ENCODE measurements at regions not wholly inside any gene's neighbourhood (a gene's known extent, or its start where the extent isn't known, plus 50 kb on each side); places are given as distances from the start of the nearest gene placed in this dataset.

DNA sequence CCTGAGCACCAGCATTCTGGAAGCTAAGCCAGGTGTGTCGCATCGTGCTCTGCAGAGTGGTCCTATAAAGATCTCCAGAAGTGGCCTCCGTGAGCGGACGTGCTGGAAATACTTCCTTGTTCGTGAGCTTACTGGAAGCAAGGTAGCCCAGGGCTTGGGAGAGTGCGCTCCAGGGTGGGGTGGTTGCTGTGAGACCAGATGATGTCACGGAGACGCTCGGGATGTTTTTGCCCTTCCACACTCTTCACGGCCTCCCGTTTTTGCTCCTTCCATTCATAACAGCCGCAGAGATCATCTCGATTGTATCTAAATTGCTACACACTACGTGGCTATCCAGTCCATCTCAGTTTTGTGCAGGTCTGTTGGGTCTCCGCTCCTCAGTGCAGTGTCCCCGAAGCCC is 373.4 kb downstream of the THBS2 start:
- DNase-seq (ENCODE audit: low spot score): no peak

DNA sequence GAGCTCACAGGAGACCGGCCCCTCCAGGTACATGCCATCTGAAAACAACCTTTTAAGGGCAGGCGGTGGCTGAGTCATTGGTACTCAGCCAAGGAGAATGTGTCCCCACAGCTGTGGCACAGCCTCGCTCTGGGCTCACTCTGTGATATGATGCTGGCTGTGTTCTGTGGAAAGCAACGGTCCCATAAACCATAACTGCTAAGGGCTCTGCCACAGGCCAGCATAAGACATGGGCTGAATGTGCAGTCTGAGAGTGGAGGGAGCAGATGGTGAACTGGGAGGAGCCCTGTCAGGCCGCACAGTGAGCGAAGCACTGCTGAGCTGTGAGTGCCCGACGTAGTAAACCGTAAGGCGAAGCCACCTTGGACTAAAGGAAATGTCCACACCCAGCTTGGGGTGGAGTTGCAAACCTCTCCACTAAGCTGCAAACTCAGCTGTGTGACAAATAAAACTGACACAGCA is 375.8 kb downstream of the THBS2 start:
- peak; percentile 38 for DNase-seq (ENCODE audit: low spot score)

DNA sequence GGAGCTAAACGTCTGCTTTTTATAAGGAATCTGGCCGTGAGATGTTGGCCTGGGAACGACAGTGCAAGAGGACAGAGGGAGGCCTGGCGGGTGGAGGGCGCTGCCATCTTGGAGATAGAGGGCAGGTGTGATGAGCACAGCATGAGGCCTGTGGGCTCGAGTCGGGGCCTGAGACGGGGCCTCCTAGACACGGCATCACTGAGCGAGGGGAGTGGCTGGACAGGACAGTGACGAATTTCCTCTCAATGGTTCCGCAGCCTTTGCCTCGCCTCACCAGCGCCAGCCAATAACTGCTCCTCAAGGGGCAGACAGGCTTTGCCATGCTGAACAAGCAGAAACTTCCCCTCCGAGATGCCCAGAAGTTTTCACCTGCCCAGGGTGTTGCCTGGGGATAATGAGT is 376.7 kb downstream of the THBS2 start:
- no peak for DNase-seq (ENCODE audit: low spot score)

DNA sequence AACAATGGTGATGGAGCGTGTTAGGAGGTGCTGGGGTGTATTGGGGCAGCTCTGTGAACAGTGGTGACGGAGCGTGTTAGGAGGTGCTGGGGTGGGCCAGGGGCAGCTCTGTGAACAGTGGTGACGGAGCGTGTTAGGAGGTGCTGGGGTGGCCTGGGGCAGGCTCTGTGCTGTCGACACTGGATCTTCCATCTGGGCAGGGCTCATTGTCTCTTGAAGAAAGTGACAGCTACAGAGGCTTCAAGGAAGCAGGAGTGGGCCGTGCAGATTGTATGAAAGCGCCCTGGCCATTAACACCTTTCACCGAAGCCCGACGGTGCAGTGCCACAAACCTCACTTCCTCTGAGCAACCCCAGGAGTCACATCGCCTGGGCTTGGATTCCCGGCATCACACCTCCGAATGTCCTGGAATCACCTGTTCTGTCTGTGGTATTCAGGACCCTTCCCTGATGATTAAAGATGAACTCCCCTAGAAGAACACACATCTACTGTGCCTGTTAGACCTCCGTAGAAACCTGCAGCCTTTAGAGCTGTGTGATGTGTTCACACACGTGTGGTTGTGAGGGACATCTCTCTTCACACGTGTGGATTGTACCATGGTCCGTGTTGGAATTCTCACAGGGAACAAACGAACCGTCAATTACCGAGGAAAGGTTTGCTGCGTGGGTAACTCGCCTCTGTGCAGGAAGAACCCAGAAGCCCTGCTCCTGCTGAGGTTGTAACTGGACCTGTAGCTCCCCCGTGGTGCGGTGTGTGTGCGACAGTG is 377.7 kb downstream of the THBS2 start:
- DNase-seq (ENCODE audit: low spot score): no peak

DNA sequence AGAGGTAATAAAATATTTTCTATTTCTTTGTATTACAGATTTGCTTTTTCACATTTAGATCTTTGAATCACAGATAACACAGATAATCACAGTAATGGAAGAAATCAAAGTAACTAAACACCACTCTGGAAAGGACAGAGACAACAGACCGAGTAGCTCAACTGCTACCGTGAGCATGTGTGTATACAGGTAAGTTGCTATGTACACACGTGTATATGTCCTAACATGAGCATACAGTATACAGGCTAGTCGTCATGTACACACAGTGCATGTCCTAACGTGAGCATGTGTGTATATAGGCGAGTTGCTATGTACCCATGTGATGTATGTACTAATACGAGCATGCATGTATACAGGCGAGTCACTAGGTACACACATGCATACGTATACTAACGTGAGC is 379.0 kb downstream of the THBS2 start:
- DNase-seq (ENCODE audit: low spot score): no peak

DNA sequence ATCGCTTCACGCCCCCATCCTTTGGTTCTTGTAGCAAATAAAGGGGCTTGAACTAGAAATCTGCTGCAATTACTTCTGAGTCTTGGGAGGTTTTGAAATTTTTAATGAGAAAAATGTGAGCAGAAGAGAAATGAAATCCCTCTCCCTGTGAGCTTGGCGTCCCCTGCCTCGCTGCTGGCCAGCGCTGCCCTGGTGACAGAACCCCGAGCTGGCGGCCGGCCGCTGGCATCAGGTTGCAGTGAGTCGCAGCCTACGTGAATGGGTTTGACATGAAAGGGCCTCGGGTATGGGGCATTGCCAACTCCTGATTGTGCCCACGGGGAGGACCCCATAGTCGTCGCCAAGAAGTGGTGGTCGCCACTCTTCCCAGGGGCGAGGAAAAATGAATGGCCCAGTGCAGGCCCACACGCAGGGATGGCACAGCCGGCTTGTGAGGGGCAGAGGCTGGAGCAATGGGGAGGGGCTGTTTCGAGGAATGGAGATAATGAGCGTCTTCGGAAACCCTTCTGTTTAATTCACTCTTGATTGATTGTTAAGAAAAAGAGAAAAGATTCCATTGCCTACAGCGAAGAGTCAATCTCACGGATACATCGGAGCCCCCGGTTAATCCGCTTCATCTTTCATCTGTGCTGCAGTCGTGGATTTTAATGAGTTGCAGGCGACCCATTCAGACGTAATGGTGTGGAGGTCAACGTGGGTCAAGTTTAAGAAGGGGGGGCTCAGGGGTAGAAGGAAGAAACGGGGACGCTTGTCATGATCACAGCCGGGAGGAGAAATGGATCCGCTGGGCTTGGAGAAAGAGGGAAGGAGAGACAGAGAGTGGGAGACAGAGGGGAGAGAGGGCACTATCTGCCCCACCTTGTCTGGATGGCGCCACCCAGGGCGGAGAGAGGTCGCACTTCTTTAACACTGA is 380.1 kb downstream of the THBS2 start:
- DNase-seq (ENCODE audit: low spot score): no peak

DNA sequence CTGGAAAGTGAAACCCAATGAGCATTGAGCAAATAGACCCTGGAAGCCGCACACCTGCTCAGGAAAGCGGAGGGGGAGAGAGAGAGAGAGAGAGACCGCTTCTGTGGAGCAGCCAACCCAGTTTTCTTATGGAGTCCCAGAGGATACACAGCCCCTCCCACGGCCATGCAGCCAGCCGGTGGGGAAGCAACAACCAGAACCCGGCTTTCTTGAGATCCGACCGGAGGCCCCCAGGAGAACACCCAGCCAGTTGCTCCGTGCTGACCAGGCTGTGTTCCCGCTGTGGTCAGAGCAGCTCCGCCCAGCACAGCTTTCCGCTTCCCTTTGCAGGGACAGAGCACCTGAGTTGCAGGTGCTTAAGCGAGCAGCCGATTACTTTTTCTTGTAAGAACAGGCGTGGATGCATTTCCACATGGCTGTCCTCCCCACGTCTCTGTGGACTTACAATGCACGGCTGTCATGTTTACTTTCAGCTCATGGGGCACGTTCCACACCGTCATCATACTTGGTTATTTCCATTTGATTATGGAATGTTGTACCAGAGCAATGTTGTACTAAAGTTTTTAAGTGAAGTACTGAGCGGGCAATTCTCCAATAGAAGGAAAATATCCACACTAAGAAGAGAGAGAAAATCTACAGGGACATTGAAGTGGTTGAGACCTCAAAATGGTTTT is 381.9 kb downstream of the THBS2 start:
- DNase-seq (ENCODE audit: low spot score): no peak

DNA sequence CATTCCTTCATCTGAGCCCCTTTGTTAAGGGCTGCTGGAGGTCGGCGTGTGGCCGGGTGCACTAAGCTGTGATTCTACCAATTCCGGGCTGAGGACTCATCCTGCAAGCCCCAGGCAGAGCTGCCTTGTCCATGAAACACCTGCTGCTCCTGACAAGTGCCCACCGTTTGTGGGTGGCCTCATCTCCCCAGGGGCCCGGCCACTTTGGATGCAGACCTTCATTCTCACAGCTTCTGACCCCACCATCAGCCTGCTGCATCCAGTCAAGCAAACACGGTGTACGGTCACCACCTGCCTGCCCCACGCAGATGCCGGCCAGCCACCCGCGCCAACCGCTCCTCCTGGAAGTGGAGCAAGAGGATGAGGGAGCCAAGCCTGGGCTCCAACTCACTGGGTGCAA is 382.7 kb downstream of the THBS2 start:
- DNase-seq (ENCODE audit: low spot score): no peak

DNA sequence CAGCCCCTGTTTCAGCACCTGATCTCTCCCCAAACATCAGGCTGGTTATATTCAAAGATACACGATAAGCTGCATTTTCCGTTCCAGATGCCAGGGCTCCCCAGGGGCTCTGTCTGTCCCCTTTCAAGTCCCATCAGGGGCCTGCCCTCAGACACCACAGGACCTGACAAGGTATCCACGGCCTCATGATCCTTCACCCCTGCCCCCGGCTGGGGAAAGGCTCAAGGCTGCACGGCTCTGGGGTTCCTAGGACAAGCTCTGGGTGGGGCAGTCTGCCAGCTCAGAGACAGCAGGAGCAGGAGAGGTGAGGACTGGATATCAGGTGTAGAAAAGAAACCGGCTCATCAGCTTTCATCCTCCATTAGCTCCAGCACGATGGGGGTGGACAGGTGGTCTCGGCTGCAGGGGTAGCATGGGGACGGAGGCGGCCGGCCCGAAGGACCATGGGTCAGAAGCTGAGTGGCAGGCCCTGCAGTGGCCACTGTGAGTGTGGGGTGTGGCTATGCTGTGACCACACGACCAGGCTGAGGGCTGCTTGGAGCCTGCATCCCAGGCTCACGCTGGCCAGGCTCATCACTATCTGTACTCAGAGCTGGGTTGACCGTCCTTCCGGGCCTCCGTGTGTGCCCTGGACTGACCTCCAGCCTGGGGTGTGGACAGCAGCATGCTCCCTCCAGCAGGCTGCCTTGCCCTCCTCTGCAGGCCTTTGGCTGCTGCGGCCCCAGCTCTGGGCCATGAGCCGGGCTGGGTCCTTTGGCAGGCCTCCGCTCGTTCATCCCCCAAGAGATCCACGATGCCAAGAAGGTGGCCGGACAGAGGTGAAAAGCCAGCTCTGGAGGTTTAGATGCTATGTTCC is 386.2 kb downstream of the THBS2 start:
- no peak for DNase-seq (ENCODE audit: low spot score)

DNA sequence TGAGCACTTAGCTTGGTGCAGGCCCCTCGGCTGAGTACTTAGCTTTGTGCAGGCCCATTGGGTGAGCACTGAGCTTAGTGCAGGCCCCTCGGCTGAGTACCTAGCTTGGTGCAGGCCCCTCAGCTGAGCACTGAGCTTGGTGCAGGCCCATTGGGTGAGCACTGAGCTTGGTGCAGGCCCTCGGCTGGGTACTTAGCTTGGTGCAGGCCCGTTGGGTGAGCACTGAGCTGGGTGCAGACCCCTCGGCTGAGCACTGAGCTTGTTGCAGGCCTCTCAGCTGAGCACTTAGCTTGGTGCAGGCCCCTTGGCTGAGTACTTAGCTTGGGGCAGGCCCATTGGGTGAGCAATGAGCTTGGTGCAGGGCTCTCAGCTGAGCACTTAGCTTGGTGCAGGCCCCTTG is 387.1 kb downstream of the THBS2 start:
- DNase-seq (ENCODE audit: low spot score): no peak

DNA sequence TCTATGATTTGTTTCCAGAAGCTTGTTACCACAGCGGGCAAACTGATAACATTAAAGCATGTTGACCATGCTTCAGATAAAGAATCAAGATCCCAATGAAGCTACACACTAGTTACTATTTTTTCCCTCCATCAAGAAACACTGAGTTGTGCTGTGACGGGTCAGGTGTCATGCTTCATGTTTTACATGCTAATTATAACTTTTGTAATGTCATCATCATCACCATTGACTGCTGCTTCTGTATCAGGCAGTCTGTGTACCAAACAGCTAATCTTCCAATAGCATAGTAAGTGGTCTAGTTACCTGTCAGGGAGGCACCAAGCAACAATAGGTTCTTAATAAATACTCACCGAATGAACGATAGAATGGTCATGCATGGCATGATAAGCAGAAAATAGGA is 388.1 kb downstream of the THBS2 start:
- DNase-seq (ENCODE audit: low spot score): no peak

DNA sequence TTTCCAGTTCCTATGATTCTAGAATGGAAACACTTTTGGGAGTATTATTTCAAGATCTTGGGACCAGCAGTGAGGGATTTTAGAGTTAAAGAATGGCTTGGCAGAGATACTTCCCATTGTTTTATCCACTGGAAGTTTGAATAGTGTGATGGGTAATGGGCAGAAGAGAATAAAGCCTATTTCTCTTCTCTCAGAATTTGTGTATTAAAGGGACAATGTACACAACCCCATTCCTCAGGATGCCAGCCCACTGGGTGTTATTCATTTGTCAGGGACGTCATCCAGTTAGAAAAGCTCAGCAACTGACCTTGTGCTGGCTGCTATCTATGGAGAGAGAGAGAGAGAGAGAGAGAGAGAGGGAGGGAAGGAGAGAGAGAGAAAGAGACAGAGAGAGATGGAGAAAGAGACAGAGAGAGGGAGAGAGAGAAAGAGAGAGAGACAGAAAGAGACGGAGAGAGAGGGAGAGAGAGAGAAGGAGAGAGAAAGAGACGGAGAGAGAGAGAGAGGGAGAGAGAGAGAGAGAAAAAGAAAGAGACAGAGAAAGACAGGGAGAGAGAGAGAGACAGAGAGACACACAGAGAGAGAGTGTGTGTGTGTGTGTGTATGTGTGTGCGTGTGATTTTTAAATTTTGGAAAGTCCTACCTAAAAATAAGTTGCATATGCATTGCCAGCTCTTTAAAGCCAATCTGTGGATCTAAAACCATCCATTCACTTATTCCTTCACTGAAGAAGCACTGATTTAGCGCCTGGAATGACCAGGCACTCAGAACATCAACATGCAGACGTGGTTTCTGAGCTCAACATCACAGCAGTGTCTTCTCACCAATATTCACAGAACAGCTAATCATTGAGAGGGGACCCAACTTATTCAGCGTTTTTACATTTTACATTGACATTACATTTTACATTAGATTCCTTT is 388.8 kb downstream of the THBS2 start:
- DNase-seq (ENCODE audit: low spot score): no peak

DNA sequence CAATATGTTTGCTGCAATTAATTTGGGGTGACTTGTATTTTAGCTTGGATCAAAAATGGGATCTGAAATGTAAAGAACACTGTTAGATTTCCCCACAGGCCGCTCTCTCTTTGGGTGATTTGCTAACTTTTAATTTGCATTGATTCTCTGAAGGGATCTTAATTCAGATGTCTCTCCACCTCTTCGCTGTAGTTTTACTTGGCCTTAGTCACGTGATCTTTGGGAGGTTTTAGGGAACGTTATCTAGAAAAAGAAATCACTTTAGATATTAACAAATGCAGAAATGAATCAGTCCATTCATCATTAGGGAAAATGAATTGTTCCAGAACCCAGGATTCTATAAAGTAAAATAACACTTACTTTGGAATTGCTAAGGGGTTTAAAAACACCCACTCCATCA is 390.2 kb downstream of the THBS2 start:
- DNase-seq (ENCODE audit: low spot score): no peak

DNA sequence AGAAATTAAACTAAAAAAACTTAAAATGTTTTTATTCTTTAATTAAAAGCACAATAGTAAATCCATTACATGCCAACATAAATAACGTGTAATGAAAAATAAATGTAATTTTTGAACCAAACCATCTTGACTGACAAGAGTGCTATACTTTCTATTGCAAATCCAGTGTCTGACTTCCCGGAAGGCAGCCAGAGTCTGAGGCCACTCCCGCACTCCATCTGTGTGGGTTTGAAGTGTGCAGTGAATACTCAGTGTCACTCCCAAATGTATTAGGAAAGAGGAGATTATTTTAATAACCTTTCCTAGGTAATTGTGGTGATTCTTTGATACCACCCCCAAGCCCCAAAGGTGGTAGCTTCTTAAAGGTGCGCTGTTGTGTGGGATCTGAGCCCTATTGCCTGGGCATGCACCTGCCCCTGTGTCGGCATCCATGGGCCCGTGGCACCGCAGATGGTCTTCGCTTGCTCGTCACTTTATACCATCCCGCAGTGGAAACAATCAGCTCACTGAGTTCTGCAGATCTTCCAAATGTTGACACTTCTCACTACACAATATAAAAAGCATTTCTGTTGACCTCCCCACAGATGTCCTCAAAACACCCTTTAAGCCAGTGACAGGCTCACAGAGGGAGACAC is 391.2 kb downstream of the THBS2 start:
- no peak for DNase-seq (ENCODE audit: low spot score)

DNA sequence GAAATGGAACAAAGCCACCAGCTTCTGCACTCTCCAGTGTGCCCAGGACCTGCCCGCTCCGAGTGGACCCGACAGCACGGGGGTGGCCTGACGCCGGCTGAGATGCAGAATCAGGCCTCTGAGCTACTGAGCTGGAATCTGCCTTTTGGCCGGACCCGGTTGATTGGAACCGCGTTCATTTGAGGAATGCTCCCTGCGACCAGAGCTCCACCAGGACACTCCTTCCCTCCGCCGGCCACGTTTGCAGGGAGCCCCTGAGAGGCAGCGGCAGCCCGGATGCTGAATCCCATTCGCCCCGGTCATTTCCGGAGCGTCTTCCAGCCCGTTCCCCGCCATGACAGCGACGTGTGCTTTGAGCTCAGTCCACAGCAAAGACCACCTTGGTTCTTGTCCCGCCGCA is 392.7 kb downstream of the THBS2 start:
- DNase-seq (ENCODE audit: low spot score): no peak

DNA sequence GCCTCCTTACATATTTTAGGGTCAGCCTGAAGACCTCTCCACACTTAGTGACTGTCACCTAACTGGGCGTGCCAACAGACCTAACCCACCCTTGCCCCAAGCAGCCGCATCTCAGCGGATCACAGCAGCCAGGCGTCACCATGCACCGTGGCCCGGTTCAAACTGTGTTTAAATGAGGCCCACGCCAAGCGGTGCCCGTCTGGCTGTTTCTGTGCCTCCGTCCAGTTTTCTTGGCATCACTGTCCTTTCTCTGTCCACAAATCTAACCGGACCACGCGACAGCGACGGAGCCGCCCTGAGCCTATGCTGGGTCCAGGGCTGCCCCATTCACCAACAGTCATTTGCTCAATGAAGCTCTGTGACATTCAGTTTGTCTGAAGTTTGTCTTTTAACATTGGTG is 393.3 kb downstream of the THBS2 start:
- no peak for DNase-seq (ENCODE audit: low spot score)

DNA sequence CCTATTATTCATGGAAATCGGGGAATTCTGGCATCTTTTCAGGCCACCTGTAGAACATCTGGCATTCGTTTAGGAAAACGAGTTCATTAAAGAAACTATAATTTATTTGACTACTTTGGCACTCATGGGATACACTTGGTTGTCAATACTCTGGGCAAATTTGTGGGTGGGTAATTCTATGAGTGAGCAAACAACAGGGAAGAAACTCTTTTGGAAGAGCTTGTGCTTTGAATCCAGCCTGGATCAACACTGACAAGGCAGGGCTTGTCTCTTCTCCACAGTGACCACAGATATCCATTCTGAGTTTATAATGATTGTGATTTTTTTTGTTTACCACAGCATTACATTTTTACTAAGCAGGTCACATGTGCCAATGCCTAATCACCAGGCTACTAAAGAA is 394.7 kb downstream of the THBS2 start:
- no peak for DNase-seq (ENCODE audit: low spot score)

DNA sequence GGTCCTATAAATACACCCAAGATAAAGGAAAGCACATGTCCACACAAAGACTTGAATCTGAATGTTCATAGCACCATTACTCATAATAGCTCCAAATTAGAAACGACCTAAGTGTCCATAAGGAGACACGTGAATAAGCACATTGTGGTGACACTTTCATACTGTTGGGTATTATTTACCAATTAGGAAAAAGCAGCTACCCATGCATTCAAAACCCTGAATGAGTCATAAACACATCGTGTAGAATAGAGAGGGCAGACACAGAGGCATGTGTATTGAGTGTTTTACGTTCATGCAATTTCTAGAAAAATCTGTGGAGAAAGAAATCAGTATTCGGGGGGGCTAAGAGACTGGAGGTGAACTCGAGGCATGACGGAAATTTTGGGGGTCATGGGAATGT is 396.7 kb downstream of the THBS2 start:
- DNase-seq (ENCODE audit: low spot score): no peak

DNA sequence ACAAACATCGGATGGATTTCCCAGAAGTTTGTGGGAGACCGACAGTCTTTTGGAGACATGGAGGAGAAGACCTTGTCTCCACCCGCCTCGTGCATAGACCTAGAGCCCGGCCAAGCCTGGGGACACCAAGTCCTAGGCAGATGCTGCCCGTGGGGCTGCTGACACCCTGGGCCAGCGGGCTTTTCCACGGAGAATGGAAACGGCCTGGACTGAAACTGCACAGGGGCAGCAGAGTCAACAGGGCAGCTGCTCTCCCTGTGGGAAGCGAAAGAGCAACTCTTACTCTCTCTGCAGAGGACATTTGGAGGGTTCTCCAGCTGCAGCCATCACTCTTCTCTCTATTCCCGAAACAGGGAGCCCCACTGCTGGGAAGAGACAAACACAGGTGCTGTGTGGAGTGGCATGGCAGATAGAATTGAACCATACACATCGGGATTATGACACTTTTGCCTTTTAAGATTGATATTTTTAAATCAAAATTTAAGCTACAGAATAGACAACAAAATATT is 401.2 kb downstream of the THBS2 start:
- DNase-seq (ENCODE audit: low spot score): no peak

Data from LoVo (cell line).